ENCODE measurements at regions not wholly inside any gene's neighbourhood (a gene's known extent, or its start where the extent isn't known, plus 50 kb on each side); places are given as distances from the start of the nearest gene placed in this dataset.

DNA sequence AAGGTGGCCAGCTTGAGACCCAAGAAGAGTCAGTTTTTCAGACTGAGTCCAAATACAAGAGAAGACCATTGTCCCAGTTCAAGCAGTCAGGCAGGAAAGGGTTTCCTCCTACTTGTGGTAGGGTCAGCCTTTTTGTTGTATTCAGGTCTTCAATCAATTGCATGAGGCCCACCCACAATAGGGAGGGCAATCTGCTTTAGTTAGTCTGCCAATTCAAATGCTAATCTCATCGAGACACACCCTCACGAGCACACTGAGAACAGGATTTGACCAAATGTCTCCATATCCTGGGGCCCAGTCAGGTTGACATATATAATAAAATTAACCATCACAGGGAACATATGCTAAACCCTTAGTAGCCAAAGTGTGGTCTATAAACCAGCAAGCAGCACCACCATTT is 75.3 kb upstream of the FRMPD3 start:
- intact Hi-C loops (cut with micrococcal nuclease) = no loop called here
- BruUV-seq (replicated peaks) = no TSS peak
- Histone ChIP-seq H3K9me3 (replicated peaks; ENCODE audit: control insufficient read depth, insufficient read depth, low read depth, low read length) (no peaks in the 10 kb centered on the region), H3K79me2 (ENCODE audit: control insufficient read depth, insufficient read depth, low read length) (no peaks in the 10 kb centered on the region), H3K27ac (ENCODE audit: extremely low read depth, low read depth, low read length) (no peak overlapping the region), H3K36me3 (ENCODE audit: control insufficient read depth, insufficient read depth, low read length) (no peaks in the 10 kb centered on the region), H3K9me1 (ENCODE audit: control insufficient read depth, insufficient read depth, low read length) (no peaks in the 10 kb centered on the region), H3K27me3 (ENCODE audit: control insufficient read depth in 2 of 2, insufficient read depth in 2 of 2, low read length in 2 of 2) (no peaks in the 10 kb centered on the region), H3K4me3 (no peak overlapping the region), H2AFZ (ENCODE audit: low read depth, low read length) (no peak overlapping the region), H3K4me1 (replicated peaks in 1 of 2; ENCODE audit: control insufficient read depth in 2 of 2, insufficient read depth in 2 of 2, low read length in 2 of 2) (no peaks in the 10 kb centered on the region), H4K20me1 (replicated peaks; ENCODE audit: control insufficient read depth, insufficient read depth, low read length) (no peaks in the 10 kb centered on the region), H3K9ac (ENCODE audit: insufficient read depth in 1 of 2, low read depth in 2 of 2, low read length in 2 of 2) (no peak overlapping the region), H3K4me2 (ENCODE audit: insufficient read depth, low read length) (no peak overlapping the region)
- in situ Hi-C loops (cut with MboI) = no loop called here
- no peak for ATAC-seq
- FAIRE-seq = no peak
- TF ChIP-seq, protein P1, sequence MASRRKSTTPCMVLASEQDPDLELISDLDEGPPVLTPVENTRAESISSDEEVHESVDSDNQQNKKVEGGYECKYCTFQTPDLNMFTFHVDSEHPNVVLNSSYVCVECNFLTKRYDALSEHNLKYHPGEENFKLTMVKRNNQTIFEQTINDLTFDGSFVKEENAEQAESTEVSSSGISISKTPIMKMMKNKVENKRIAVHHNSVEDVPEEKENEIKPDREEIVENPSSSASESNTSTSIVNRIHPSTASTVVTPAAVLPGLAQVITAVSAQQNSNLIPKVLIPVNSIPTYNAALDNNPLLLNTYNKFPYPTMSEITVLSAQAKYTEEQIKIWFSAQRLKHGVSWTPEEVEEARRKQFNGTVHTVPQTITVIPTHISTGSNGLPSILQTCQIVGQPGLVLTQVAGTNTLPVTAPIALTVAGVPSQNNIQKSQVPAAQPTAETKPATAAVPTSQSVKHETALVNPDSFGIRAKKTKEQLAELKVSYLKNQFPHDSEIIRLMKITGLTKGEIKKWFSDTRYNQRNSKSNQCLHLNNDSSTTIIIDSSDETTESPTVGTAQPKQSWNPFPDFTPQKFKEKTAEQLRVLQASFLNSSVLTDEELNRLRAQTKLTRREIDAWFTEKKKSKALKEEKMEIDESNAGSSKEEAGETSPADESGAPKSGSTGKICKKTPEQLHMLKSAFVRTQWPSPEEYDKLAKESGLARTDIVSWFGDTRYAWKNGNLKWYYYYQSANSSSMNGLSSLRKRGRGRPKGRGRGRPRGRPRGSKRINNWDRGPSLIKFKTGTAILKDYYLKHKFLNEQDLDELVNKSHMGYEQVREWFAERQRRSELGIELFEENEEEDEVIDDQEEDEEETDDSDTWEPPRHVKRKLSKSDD (conservative IDR thresholded peaks at IDR 0.05; ENCODE audit: low read length) = no peak
- TF ChIP-seq, protein P2, sequence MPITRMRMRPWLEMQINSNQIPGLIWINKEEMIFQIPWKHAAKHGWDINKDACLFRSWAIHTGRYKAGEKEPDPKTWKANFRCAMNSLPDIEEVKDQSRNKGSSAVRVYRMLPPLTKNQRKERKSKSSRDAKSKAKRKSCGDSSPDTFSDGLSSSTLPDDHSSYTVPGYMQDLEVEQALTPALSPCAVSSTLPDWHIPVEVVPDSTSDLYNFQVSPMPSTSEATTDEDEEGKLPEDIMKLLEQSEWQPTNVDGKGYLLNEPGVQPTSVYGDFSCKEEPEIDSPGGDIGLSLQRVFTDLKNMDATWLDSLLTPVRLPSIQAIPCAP (CRISPR knock-in tag; IDR thresholded peaks at IDR 0.05; ENCODE audit: borderline replicate concordance) = no peak
- TF ChIP-seq, protein P3, sequence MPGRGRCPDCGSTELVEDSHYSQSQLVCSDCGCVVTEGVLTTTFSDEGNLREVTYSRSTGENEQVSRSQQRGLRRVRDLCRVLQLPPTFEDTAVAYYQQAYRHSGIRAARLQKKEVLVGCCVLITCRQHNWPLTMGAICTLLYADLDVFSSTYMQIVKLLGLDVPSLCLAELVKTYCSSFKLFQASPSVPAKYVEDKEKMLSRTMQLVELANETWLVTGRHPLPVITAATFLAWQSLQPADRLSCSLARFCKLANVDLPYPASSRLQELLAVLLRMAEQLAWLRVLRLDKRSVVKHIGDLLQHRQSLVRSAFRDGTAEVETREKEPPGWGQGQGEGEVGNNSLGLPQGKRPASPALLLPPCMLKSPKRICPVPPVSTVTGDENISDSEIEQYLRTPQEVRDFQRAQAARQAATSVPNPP (IDR thresholded peaks at IDR 0.05; ENCODE audit: borderline replicate concordance, insufficient read depth, insufficient read length) = no peak
- TF ChIP-seq PHF8 (IDR thresholded peaks at IDR 0.05; ENCODE audit: borderline replicate concordance, low read length) (no peak), GATAD2B (IDR thresholded peaks at IDR 0.05; ENCODE audit: borderline replicate concordance) (no peak), U2AF2 (optimal IDR thresholded peaks at IDR 0.05; ENCODE audit: low read depth, low read length) (no peak), SMC3 (conservative IDR thresholded peaks at IDR 0.05; ENCODE audit: insufficient read depth, low read depth, low read length) (no peak), NFXL1 (CRISPR knock-in tag; IDR thresholded peaks at IDR 0.05) (no peak), ZNF197 (CRISPR knock-in tag; IDR thresholded peaks at IDR 0.05; ENCODE audit: low read depth) (no peak), E2F3 (CRISPR knock-in tag; IDR thresholded peaks at IDR 0.05) (no peak)
- WGBS (ENCODE audit: insufficient coverage, low coverage, missing lambda C conversion rate) = 0% methylated on average over 2 of the region's 2 CpGs
- CTCF ChIA-PET (ENCODE audit: low intra/inter-chr PET ratio) = no interaction called here
- POLR2A ChIA-PET = no interaction called here
- DNase-seq (ENCODE audit: extremely low read depth in 1 of 4, low spot score in 3 of 4) = no peak

Measured in K562 (cell line).